ENCODE measurements at regions not wholly inside any gene's neighbourhood (a gene's known extent, or its start where the extent isn't known, plus 50 kb on each side); places are given as distances from the start of the nearest gene placed in this dataset.

GRCh38 chr2:9780368-9781130, 62.7 kb upstream of the TAF1B start:
- peaks cover 36% of the 10 kb centered on the region in 2 donors for H3K4me1 Mint-ChIP-seq

DNA sequence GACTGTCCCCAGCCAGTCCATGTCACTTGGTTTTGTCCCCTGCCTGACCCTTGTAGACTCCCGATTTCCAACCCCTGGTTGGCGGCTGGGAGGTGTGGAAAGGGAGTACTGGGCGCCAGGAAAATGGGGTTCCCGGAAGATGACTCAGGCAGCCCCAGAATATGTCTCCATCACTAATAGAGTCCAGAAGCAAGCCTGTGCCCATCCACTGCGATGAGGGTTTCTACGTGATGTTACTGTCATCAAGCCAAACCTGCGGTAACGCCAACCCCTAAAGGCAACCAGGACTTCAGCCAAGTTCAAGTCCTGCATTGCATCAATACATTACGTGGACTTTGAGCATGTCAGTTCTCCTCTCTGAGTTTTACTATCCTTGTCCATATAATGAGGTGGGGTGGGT, 62.0 kb upstream of the TAF1B start:
- intact Hi-C loops (cut with micrococcal nuclease): no loop called here
- H3K36me3 ChIP-seq (ENCODE audit: control insufficient read depth, insufficient read depth, low read length): no peaks in the 10 kb centered on the region
- Mint-ChIP-seq H3K4me3 (no peak overlapping the region), H3K9me3 (no peaks in the 10 kb centered on the region), H3K4me1 (peaks cover 36% of the 10 kb centered on the region in 2 donors), H3K36me3 (no peaks in the 10 kb centered on the region), H3K27ac (no peak overlapping the region), H3K27me3 (ENCODE audit: low read depth in 2 of 2) (no peaks in the 10 kb centered on the region)
- no peak for ATAC-seq
- H3K4me1 ChIP-seq (ENCODE audit: control insufficient read depth, insufficient read depth, low read length): peaks cover 60% of the 10 kb centered on the region
- WGBS (ENCODE audit: insufficient coverage): 96% methylated on average over 9 of the region's 9 CpGs
- no peak for DNase-seq
- TF ChIP-seq, protein P1, sequence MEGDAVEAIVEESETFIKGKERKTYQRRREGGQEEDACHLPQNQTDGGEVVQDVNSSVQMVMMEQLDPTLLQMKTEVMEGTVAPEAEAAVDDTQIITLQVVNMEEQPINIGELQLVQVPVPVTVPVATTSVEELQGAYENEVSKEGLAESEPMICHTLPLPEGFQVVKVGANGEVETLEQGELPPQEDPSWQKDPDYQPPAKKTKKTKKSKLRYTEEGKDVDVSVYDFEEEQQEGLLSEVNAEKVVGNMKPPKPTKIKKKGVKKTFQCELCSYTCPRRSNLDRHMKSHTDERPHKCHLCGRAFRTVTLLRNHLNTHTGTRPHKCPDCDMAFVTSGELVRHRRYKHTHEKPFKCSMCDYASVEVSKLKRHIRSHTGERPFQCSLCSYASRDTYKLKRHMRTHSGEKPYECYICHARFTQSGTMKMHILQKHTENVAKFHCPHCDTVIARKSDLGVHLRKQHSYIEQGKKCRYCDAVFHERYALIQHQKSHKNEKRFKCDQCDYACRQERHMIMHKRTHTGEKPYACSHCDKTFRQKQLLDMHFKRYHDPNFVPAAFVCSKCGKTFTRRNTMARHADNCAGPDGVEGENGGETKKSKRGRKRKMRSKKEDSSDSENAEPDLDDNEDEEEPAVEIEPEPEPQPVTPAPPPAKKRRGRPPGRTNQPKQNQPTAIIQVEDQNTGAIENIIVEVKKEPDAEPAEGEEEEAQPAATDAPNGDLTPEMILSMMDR (IDR thresholded peaks at IDR 0.05): no peak
- H3K9me3 ChIP-seq (ENCODE audit: control insufficient read depth, insufficient read depth, low read length): no peaks in the 10 kb centered on the region
- H3K27ac ChIP-seq (ENCODE audit: low read length): peak overlapping the region; percentile 63
- no peaks in the 10 kb centered on the region for H3K27me3 ChIP-seq (ENCODE audit: control insufficient read depth, insufficient read depth, low read length)
- H3K4me3 ChIP-seq (ENCODE audit: low read length): no peak overlapping the region

More at GRCh38 chr2:9780368-9781130, 62.7 kb upstream of the TAF1B start:
- WGBS (ENCODE audit: insufficient coverage): 72% methylated on average over 10 of the region's 10 CpGs
- TF ChIP-seq, protein P1 (IDR thresholded peaks at IDR 0.05): no peak
- DNase-seq (peak in 1 of 2 donors; percentile 68), ATAC-seq (peak; percentile 6 to 52 (median 27))
- H3K27me3 Mint-ChIP-seq (ENCODE audit: low read depth in 2 of 2): no peaks in the 10 kb centered on the region
- Histone ChIP-seq H3K27ac (ENCODE audit: low read length) (peak overlapping the region; percentile 63), H3K9me3 (ENCODE audit: control insufficient read depth, insufficient read depth, low read length) (no peaks in the 10 kb centered on the region), H3K27me3 (ENCODE audit: control insufficient read depth, insufficient read depth, low read length) (no peaks in the 10 kb centered on the region), H3K4me3 (ENCODE audit: low read length) (no peak overlapping the region), H3K36me3 (ENCODE audit: control insufficient read depth, insufficient read depth, low read length) (no peaks in the 10 kb centered on the region), H3K4me1 (ENCODE audit: control insufficient read depth, insufficient read depth, low read length) (peaks cover 60% of the 10 kb centered on the region)
- H3K36me3 Mint-ChIP-seq: no peaks in the 10 kb centered on the region
- intact Hi-C loops (cut with micrococcal nuclease): no loop called here
- no peaks in the 10 kb centered on the region for H3K9me3 Mint-ChIP-seq
- H3K27ac Mint-ChIP-seq: peak overlapping the region; percentile 82 to 86
- peak overlapping the region; percentile 78 for H3K4me3 Mint-ChIP-seq

DNA sequence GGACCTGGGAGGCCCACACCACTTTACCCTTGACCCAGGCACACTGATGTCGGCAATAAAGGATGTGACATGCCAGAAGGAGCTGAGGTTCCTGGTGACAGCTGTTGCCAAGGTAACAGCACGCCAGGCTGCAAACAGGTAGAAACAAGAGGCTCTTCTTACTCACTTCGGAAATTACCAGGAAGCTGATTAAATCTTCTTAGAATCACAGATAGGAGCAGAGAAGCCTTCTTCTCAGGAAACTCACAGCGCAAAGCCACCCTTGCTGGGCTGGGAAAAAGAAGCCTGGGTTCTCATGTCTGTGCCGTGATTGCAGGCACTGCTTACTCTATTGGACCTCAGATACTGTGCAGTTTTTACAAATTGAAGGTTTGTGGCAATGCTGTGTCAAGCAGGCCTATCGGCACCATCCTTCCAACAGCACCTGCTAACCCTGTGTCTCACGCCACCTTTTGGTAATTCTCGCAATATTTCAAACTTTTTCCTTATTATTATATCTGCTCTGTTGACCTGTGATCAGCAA, 61.0 kb upstream of the TAF1B start:
- no peaks in the 10 kb centered on the region for H3K9me3 ChIP-seq (ENCODE audit: control insufficient read depth, insufficient read depth, low read length)
- intact Hi-C loops (cut with micrococcal nuclease): no loop called here
- H3K27ac Mint-ChIP-seq: peak overlapping the region; percentile 13 to 49
- TF ChIP-seq, protein P1 (IDR thresholded peaks at IDR 0.05): no peak
- peaks cover 36% of the 10 kb centered on the region in 2 donors for H3K4me1 Mint-ChIP-seq
- no peaks in the 10 kb centered on the region for H3K27me3 ChIP-seq (ENCODE audit: control insufficient read depth, insufficient read depth, low read length)
- H3K36me3 Mint-ChIP-seq: no peaks in the 10 kb centered on the region
- no peak overlapping the region for H3K4me3 ChIP-seq (ENCODE audit: low read length)
- peaks cover 69% of the 10 kb centered on the region for H3K4me1 ChIP-seq (ENCODE audit: control insufficient read depth, insufficient read depth, low read length)
- H3K27me3 Mint-ChIP-seq (ENCODE audit: low read depth in 2 of 2): no peaks in the 10 kb centered on the region
- H3K9me3 Mint-ChIP-seq: no peaks in the 10 kb centered on the region
- ATAC-seq (peak; percentile 49 to 62 (median 61)), DNase-seq (peak in 1 of 2 donors; percentile 89)
- peak overlapping the region; percentile 42 for H3K4me3 Mint-ChIP-seq
- peak overlapping the region; percentile 72 for H3K27ac ChIP-seq (ENCODE audit: low read length)
- WGBS (ENCODE audit: insufficient coverage): 50% methylated on average over 7 of the region's 8 CpGs
- no peaks in the 10 kb centered on the region for H3K36me3 ChIP-seq (ENCODE audit: control insufficient read depth, insufficient read depth, low read length)
